H7 (cell line): ENCODE measurements at regions not wholly inside any gene's neighbourhood (a gene's known extent, or its start where the extent isn't known, plus 50 kb on each side); places are given as distances from the start of the nearest gene placed in this dataset.

ENCODE experiments used
- DNase-seq: peaks from one replicate; pipeline ENCODE4 v3.0.0; 2012
- H3K27me3 ChIP-seq: 2 replicates; pipeline ENCODE4 v1.6.0; 2011; ENCODE audit warnings: mild to moderate bottlenecking, low read length; ENCODE audit not compliant: control insufficient read depth, insufficient read depth
- H3K36me3 ChIP-seq: replicated peaks from 2 replicates; pipeline ENCODE4 v1.5.1; 2011; ENCODE audit warnings: low read length; ENCODE audit not compliant: control insufficient read depth, insufficient read depth
- H3K4me3 ChIP-seq: 2 replicates; pipeline ENCODE4 v1.5.1; 2011; ENCODE audit warnings: low read depth, mild to moderate bottlenecking, control low read depth, low read length, moderate library complexity; ENCODE audit not compliant: insufficient read depth

- Histone ChIP-seq H3K27me3 (no peaks in the 10 kb centered on the region), H3K4me3 (no peak overlapping the region), H3K36me3 (no peaks in the 10 kb centered on the region)
- no peak for DNase-seq
Observed at GRCh38 chr5:4866131-4866659, 273.9 kb upstream of the ADAMTS16 start.

GRCh38 chr5:4866817-4867216 lies 273.3 kb upstream of the ADAMTS16 start:
- Histone ChIP-seq H3K4me3 (no peak overlapping the region), H3K36me3 (no peaks in the 10 kb centered on the region), H3K27me3 (no peaks in the 10 kb centered on the region)
- no peak for DNase-seq

- H3K36me3 ChIP-seq = no peaks in the 10 kb centered on the region
- DNase-seq = peak; percentile 88
Observed at GRCh38 chr5:4868140-4868735, 271.9 kb upstream of the ADAMTS16 start.

GRCh38 chr5:4873652-4874051 lies 266.5 kb upstream of the ADAMTS16 start:
- H3K4me3 ChIP-seq = no peak overlapping the region
- no peak for DNase-seq

More at GRCh38 chr5:4868140-4868735, 271.9 kb upstream of the ADAMTS16 start:
- no peak overlapping the region for H3K4me3 ChIP-seq
- no peaks in the 10 kb centered on the region; the same call in 1 of the 2 replicates for H3K27me3 ChIP-seq

GRCh38 chr5:4874097-4874496 lies 266.0 kb upstream of the ADAMTS16 start:
- DNase-seq = no peak
- H3K27me3 ChIP-seq = no peaks in the 10 kb centered on the region; the same call in 1 of the 2 replicates
- no peaks in the 10 kb centered on the region for H3K36me3 ChIP-seq
- H3K4me3 ChIP-seq = no peak overlapping the region

More at GRCh38 chr5:4873652-4874051, 266.5 kb upstream of the ADAMTS16 start:
- Histone ChIP-seq H3K36me3 (no peaks in the 10 kb centered on the region), H3K27me3 (no peaks in the 10 kb centered on the region; the same call in 1 of the 2 replicates)

DNA sequence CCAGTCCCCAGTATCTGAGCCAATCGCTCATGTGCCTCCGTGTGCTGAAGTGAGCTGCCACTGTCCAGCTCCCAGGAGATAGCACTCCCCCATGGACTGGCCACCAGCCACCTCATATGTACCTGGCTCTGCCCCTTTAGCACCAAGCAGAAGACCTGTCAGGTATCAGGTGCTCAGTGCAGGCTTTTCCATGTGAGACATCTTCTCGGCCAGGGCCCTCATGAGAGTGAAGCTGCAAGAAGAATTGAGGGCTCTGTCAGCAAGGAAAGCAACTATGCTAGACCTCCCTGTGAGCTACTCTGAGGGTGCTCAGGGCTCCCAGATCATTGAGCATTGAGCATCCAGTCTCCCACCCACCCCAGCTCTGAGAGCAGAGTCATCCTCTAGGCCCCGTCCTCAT lies 264.2 kb upstream of the ADAMTS16 start:
- Histone ChIP-seq H3K27me3 (no peaks in the 10 kb centered on the region; the same call in 1 of the 2 replicates), H3K36me3 (no peaks in the 10 kb centered on the region), H3K4me3 (no peak overlapping the region)
- no peak for DNase-seq

GRCh38 chr5:4876804-4877203 lies 263.3 kb upstream of the ADAMTS16 start:
- Histone ChIP-seq H3K36me3 (no peaks in the 10 kb centered on the region), H3K4me3 (no peak overlapping the region), H3K27me3 (no peaks in the 10 kb centered on the region; the same call in 1 of the 2 replicates)
- no peak for DNase-seq

GRCh38 chr5:4877579-4877978 lies 262.6 kb upstream of the ADAMTS16 start:
- Histone ChIP-seq H3K4me3 (no peak overlapping the region), H3K36me3 (no peaks in the 10 kb centered on the region), H3K27me3 (no peaks in the 10 kb centered on the region; the same call in 1 of the 2 replicates)
- no peak for DNase-seq

DNA sequence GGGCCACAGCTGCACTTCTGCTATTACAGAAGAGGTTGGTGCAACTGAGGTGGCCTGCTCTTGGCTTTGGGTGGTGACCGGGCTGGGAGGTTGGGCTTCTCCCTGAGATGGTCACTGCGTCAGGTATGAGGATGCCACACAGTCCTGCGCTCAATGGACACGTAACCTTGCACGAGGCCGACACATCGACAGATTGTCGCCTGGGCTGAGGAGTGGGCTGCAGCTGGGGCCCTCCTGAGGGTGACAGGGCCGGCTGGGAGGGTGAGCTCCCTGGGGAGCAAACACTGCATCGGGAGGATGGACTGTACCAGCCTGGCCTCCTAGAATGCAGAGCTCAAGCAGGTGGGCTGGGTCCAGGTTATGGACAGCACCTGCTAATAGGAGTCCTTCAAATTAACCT lies 261.1 kb upstream of the ADAMTS16 start:
- Histone ChIP-seq H3K4me3 (no peak overlapping the region), H3K36me3 (no peaks in the 10 kb centered on the region), H3K27me3 (no peaks in the 10 kb centered on the region)
- DNase-seq = no peak

DNA sequence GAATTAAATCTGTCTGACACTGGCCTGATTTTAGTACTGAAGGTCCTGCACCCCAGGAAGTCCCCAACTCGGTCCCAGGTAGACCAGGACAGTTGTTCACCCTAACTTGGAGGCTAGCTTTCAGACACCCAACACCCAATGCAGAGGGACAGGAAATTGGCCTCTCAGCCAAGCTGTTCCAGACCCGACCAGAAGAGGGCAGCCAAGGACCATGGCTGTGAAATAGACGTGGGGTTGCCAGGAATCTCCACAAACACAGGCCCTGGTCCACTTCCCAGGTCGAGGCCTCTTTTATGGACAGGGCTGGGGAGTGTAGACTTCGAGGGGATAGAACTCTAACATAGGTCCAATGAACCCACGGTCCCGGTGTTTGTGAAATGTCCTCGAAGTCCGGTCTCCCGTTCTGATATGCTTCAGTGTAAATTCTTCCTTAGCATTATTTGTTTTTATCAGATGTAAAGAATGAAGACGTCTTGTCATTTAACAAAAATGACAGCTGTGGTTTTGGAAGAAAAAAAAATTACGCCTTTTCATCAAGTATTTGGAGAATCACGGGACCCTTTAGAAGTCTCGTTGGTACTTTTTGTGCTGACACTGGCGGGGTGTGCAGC lies 260.3 kb upstream of the ADAMTS16 start:
- H3K27me3 ChIP-seq = no peaks in the 10 kb centered on the region
- no peaks in the 10 kb centered on the region for H3K36me3 ChIP-seq

GRCh38 chr5:4880304-4880741 lies 259.8 kb upstream of the ADAMTS16 start:
- peak; percentile 48 for DNase-seq
- Histone ChIP-seq H3K4me3 (no peak overlapping the region), H3K27me3 (no peaks in the 10 kb centered on the region), H3K36me3 (no peaks in the 10 kb centered on the region)

More for the DNA sequence above, 260.3 kb upstream of the ADAMTS16 start:
- peak; percentile 89 for DNase-seq
- no peak overlapping the region for H3K4me3 ChIP-seq

- no peaks in the 10 kb centered on the region for H3K36me3 ChIP-seq
- no peak for DNase-seq
- no peaks in the 10 kb centered on the region for H3K27me3 ChIP-seq
- no peak overlapping the region for H3K4me3 ChIP-seq
Observed at GRCh38 chr5:4881366-4882002, 258.6 kb upstream of the ADAMTS16 start.

GRCh38 chr5:4882186-4882585 lies 257.9 kb upstream of the ADAMTS16 start:
- no peak for DNase-seq

GRCh38 chr5:4883360-4883759 lies 256.8 kb upstream of the ADAMTS16 start:
- no peaks in the 10 kb centered on the region for H3K27me3 ChIP-seq
- H3K4me3 ChIP-seq = no peak overlapping the region
- no peak for DNase-seq
- H3K36me3 ChIP-seq = no peaks in the 10 kb centered on the region

More at GRCh38 chr5:4882186-4882585, 257.9 kb upstream of the ADAMTS16 start:
- Histone ChIP-seq H3K27me3 (no peaks in the 10 kb centered on the region), H3K36me3 (no peaks in the 10 kb centered on the region), H3K4me3 (no peak overlapping the region)
